NCI-H345 (cell line): ENCODE measurements at regions not wholly inside any gene's neighbourhood (a gene's known extent, or its start where the extent isn't known, plus 50 kb on each side); places are given as distances from the start of the nearest gene placed in this dataset.

ENCODE experiments used
- DNase-seq: peaks from one replicate; lab custom pipeline; 2025; lab: John Stamatoyannopoulos, UW

DNA sequence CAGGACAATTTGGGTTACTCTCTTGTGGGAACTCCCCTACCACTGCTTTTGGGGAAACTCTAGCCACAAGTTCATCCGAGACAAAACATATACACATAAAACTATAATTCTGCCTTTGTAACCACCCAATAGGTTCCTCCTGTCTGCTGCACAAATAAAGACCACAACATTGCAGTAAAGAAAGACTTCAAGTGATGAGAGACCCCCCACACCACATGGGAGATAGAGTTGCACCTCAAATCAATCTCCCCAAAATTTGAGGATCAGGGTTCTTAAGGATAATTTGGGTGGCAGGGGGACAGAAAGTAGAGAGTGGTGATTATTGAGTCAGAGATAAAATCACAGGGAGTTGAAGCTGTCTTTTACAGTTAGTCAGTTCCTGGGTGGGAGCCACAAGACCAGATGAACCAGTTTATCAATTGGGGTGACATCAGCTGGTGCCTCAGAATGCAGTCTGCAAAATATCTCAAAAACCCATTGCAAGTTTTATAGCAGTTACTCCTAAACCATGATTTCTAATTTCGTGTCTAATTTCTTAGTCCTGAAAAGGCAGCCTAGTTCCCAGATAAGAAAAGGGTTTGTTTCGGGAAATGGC is 1348.5 kb downstream of the PCDH9 start:
- no peak for DNase-seq

DNA sequence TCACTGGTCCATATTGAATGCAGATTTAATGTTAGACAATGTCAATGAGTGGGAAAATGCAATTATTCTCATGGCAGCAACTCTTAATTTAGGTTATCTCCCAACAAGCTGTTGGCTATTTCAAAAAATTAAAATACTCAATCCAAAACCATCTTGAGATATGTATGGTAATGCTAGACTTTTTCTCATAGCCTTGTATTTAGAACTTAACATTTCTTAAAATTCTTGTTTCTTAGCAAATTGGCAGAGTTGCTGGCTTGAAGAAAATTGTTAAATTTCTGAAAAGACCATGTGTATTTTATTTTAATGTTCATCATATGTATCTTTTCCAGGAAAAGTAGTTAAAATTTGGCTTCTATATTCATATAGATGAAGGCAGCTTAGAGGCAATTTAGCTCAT is 1355.1 kb downstream of the PCDH9 start:
- DNase-seq = no peak

DNA sequence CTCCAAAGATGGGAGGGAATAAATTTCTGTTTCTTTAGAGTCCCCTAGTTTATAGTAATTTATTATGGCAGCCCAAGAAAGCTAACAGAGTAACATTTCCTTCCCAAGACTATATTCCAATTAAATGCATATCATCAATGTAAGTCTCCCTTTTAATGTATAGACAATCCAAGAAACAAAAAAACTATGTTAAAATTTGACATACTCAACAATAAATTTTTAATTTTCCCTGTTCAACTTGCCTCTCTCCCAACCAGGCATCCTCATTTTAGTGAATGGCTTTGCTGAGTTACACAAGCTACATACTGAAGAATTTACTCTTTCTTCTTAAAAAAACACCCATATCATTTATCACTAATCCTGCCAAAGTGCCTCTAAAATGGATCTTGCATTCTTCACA is 1357.7 kb downstream of the PCDH9 start:
- no peak for DNase-seq

DNA sequence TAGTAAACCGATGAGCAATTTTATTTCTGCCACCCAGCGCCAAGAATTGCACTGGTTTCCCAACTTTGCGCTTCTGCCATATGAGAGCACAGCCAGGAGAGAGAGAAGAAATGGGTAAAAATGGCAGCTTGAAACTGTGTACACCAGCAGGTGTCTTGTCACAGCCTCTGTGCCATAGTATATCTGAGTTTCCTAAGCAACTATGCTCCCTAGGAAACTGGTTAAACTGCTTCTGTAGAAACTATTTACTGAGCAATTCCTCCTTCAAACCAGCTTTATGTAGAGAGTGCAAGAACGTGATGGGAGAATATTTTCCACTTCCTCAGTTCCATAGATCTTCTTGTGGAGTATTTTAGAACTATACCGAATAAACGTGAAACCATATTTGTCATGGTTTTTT is 1361.3 kb downstream of the PCDH9 start:
- no peak for DNase-seq

DNA sequence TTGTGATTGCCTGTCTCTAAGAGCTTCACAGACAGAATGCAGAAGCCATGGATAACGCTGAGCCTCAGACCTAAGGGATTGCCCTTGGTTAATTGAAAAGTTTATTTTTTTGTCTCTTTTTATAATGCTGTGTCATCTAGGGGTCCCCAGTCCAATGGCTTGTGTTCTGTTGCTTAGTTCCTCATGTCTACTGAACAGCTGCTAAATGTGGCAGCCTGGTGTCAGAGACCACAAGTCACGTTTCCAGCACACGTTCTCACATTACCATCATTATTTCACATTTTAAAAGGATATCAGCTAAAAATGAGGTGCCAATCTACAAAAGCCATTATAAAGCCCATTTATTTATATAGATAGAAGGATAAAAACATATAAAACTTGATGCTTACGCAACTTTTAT is 1362.0 kb downstream of the PCDH9 start:
- no peak for DNase-seq

DNA sequence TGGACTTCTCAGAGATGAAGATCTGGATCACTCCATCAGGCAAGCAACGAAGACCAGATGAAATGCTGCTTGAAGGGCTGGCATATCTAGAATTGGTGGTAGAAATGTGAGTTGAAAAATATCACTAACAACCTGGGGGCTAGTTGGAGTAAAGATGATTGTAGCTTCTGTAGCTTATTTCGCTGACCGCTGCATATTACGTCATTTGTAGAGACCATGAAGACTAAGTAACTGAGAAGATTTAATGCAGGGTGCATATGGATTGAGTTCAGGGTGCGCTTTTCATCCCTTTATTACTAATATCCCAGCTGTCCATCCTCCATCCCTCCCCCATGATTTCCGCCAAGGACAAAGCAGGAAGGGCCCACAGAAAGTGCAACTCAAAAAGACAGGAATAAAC is 1364.0 kb downstream of the PCDH9 start:
- DNase-seq = no peak

DNA sequence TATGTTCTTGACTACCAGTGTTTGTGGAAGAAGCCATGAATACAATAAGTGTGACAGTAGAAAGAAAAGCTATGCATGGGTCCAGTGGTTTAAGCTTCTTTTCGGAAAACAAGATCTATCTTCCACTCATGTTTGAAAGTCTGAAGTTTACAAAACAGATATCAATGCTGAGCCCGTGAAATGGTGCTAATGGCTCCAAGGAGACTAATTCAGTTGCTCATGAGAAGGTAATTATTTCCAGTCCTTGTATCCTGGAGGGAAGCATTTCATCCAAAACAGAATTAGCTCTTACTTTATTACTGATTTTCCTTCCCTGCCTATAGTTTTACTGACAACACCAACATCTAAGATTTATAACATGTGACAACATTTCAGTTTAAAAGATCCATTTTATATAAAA is 1364.9 kb downstream of the PCDH9 start:
- DNase-seq = no peak

DNA sequence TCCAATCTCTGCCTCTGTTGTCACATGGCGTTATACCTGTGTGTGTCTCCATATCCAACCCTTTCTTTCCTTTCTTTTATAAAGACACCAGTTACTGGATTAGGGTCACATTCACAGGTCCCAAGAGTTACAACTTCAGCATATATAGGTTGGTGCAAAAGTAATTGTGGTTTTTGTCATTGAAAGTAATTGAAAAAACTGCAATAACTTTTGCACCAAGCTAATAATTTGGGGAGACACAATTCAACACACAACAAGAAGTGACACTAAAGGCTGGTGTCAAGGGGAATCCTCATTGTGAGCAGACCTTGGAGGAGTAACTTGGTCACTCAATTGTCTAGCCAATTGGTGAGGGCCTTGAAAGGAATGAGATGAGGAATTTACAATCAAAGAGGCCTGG is 1366.1 kb downstream of the PCDH9 start:
- DNase-seq = no peak

DNA sequence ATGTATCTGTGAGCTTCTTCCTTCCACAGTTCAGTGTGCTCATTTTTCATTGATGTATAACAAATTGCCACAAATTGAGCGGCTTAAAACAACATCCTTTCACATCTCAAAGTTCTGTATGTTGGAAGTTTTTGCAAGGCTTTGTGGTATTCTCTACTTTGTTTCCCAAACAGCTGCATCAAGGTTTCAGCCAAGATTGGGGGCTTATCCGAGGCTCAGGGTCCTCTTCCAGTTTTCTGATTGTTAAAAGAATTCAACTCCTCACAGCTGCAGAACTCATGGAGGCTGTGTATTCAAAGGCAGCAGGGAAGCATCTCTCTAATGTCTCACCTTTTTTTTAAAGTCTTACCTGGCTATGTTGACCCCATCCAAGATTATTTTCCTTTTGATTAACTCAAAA is 1369.8 kb downstream of the PCDH9 start:
- no peak for DNase-seq

DNA sequence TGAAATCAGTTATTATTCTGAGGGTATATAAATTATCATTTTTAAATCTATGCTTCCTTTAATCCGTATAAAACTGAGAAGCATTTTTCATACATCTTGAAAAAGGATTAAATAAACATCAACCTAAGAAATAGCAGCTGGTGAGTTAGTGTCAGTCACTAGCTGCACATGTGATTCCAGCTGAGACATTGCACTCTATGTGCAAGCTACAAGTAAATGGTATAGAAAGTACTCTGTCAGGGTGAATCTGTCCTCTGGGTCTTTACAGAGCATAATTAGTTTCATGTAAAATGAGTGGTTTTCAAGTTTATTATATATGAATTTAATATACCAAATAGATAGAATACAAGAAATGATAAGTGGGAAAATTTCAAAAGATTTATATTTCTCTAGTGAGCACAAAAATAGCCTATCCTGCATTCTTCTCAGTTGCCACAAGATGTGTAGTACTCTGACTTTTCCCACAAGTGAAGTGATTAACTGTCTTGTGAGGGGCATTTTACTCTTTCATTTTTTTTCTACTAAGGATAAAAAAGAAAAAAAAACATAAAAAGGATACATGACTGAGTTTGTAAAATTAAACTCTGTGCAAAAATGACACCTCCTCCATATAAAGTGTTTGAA is 1372.1 kb downstream of the PCDH9 start:
- no peak for DNase-seq

DNA sequence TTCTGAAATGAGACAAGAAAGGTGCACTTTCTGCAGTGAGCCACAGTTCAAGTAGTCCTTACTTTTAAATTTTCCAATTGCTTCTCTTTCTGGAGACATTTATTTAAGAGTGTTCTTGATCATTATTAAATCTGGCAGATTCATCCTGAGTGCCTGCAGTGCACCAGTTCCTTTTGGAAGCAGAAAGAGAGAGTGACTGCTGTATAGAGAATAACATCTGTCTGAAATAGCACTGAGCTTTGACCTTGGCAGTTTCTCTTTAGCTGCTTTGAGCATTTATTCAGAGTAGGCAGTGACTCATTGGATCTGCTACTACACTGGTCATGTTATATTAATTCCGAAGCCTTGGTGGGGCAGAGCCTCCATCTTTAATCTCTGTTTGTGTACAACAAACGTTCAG is 1373.7 kb downstream of the PCDH9 start:
- no peak for DNase-seq

DNA sequence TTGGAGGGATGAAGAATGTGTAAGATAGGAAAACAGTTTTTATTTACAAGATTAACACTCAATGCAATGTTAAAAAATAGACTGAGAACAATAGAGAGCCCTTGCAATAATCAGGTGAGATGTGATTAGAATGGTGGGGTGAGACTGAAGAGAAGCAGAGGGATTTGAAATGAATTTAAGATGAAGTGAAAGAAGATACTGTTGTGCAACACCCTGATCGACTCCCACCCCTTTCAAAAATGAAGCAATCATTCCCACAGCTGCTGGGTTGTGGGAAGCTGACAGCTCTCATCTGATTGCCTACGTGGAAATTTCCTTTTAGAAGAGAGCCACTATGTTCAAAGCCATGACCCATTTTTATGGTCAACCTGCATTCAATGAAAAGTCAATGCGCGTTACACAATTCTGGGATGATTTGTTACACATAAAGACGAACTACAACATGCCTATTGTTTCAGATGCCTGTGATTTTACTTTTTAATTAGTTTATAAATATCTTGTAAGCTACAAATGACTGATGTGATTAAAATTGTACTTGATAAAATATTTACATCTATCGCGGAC is 1374.8 kb downstream of the PCDH9 start:
- no peak for DNase-seq

DNA sequence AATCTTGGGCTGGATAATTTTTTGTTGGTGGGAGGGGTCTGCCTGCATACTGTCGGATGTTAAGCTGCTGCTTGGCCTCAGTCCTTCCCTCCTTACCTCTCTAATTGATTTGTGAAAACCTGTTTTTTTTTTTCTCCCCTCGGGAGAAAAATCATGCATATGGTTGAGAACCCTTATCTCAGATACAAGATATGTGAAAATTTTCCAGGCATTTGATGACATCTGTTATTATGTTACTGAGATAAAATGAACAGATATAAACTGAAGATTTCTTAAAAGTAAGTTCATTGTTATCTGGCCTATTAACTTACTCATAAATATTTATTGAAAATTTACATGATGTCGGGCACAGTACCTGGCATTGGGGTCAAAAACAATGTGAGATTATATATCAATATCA is 1375.7 kb downstream of the PCDH9 start:
- DNase-seq = no peak

DNA sequence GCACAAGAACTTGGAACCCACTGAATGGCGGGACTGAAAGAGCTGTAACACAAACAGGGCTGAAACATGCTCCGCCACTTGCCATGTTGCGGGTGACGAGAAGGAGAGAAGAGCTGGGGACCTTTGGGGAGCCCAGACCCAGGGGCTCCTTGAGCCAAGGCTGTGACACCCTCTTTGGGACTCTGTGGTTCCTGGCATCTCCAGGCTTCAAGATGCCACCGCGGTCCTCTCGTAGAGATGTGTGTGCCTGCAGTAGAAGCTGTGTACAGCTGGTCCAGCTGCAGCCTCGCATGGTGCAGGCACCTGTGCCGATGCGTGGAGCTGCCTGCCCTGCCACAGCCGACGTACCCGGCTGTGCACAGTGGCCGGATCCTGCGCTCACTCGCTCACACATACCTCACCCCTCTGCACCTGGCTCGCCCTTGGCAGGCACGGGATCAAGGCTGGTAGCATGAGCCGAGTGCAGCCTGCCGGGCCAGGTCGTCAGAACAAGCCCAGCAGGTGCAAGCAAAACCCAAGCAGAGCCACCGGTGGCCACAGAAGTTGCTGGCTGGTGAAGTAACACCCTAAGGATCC is 1385.8 kb downstream of the PCDH9 start:
- no peak for DNase-seq

DNA sequence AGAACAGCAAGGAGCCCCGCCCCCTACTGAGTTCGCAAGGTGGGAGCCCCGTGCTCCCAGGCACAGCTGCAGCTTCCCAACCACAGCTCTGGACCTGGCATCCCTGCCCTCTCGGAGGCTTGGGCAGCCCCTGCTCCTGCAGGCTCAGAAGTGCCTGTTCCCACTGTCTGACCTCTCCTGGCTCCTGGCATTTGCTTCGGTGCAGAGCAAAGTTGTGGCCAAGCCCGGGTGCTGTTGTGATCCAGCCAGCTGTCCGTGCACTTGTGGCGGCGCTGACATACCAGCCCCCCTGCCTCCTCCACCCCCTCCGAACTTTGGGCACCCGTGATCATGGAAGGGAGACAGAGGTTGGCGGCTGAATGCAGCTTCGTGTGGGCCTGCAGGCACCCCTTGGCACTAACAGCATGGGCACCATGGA is 1386.8 kb downstream of the PCDH9 start:
- no peak for DNase-seq

DNA sequence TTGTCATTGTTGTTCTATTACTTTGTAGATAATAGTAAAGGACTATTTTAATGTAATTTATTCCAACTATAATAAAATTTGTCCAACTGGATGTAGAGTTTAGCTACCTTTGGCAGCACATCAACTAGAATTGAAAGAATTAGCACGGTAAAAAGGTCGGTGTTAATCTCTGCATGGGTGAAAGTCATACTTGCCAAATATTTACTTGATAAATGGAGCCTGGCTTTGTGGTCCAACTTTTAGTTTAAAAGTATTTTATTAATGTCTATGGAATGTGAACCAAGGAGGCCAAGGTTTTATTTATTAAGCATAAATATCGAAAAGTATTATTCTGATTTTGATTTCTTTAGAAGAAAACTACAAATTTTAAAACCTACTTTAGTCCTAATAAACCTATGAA is 1389.0 kb downstream of the PCDH9 start:
- DNase-seq = no peak

DNA sequence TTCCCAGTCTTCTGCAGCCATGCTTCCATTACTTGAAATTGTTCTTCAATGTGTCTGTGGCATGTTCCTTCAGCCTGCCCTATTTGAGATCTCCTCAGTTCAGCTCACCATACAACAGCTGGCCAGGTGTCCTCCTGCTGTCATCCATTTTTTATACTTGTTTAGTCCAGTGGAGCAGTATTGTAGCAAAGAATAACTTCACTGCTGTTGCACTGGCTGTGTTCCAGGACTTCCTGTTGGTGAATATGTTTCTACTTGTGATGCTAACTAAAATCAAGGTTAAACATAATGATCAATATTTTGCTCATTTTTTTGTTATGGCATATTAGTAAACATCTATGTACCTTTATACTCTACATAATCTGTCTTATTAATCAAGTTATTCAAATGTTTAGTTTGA is 1394.1 kb downstream of the PCDH9 start:
- DNase-seq = peak; percentile 59

DNA sequence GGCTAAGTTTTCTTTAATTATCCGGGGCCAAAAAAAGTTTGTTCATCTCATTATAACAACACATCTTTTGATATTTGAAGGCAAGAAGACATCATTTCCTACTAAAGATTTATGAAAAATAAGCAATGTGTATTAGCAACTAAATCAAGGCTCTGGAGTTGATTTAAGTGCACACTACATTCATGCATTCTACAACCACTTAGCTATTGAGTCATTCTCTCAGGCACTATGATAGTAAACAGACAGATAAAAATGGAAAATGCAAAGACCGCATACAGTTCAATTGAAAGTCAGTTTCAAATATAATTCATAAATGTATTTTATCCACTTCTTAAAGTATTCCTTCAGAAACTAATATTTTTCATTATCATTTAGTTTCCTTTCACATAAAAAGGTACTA is 1395.2 kb downstream of the PCDH9 start:
- no peak for DNase-seq

DNA sequence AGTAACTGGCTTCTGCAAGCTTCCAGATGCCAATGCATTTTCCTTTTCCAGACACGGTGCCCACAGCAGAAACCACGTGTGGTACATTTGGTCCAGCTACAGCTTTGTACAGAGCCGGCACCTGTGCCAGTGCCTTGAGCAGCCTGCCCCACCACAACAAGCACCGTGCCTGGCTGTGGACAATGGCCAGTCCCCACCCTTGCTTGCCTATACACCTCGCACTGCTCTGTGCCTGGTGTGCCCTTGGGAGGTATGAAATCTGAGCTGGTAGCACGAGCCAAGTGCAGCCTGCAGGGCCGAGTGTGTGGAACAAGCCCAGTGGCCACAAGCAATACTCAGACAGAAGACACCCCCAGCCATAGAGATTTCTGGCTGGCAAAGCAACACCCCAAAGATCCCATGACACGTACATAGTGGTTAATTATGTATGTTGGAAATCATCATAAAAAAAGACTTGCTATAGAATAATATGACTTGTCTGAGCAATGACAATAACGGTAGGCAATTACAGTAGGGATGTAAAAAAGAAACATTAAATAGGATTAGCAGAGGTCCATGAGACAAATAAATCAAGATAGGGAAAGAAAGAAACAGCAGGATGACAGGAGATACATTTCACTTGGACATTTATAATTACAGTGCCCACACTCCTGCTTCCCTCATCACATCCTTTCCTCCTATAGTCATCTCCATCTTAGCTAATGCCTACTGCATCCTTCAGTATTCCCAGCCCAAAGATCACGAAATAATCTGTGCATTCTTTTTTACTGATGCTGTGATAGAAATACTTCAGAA is 1399.5 kb downstream of the PCDH9 start:
- no peak for DNase-seq

DNA sequence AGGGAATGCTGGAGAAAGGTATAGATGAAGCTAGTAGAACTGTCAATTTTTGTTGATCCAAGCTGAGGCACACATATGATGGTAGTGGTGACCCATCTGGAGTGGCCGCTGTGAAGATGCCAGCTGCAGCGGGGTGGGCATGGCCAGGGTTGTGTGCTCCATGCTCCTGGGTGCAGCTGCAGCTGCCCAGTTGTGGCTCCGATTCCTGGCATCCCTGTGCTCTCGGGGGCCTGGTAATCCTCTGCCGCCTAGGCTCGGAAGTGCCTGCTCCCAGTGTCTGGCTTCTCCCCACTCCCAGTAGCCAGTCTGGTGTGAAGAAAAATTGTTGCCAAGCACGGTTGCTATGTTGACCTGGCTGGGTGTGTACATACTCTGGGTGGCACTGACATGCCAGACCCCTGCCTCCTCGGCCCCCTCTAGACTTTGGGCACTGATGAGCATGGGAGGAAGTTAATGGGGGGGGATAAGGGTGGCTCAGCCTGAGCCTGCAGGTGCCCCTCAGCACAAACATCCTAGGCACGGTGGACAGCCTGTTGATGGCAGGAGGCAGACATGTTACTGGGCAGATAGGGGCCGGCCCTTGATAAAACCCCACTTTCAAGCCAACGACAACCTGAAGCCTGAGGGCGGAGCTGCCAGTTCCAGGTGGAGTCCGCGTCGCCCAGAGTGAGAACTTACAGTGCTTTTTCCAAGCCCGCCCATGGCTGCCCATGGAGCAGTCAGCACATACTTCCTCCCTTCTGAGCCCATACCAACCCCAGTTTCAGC is 1400.7 kb downstream of the PCDH9 start:
- no peak for DNase-seq

DNA sequence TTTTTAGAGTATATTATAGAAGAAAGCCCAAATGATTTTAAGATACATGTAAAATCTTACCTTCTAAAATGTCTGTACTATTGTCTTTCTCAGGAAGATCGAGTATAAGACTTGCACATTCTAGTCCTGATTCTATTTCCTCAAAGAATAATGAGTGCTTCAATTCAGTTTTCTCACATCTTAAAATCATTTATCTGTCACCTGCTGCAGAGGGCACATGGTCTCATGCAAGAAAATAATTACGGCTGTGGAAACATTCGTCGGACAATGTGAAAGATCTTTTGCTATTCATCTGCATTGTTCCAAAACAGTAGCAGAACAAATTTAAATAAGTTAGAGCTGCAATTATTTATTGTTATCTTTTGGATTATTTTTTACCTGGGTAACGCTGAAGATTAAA is 1403.5 kb downstream of the PCDH9 start:
- peak; percentile 29 for DNase-seq

DNA sequence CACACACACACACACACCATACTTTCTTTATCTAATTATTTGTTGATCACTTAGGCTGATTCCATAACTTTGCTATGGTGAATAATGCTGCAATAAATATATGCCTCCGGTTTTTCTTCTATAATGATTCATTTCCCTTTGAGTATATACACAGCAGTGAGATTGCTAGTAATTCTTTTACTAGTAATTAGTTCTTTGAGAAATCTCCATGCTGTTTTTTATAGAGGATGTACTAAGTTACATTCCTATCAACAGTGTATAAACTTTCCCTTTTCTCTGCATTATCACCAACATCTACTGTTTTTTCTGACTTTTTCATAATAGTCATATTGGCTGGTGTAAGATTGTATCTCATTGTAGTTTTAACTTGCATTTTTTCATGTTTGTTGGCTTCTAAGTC is 1405.1 kb downstream of the PCDH9 start:
- no peak for DNase-seq
